T follicular helper cell (primary cell): ENCODE measurements at regions not wholly inside any gene's neighbourhood (a gene's known extent, or its start where the extent isn't known, plus 50 kb on each side); places are given as distances from the start of the nearest gene placed in this dataset.

Experiments used
- DNase-seq: peaks from one replicate; pipeline ENCODE4 v3.0.0-alpha.2; 2020; ENCODE audit warnings: low read depth

DNA sequence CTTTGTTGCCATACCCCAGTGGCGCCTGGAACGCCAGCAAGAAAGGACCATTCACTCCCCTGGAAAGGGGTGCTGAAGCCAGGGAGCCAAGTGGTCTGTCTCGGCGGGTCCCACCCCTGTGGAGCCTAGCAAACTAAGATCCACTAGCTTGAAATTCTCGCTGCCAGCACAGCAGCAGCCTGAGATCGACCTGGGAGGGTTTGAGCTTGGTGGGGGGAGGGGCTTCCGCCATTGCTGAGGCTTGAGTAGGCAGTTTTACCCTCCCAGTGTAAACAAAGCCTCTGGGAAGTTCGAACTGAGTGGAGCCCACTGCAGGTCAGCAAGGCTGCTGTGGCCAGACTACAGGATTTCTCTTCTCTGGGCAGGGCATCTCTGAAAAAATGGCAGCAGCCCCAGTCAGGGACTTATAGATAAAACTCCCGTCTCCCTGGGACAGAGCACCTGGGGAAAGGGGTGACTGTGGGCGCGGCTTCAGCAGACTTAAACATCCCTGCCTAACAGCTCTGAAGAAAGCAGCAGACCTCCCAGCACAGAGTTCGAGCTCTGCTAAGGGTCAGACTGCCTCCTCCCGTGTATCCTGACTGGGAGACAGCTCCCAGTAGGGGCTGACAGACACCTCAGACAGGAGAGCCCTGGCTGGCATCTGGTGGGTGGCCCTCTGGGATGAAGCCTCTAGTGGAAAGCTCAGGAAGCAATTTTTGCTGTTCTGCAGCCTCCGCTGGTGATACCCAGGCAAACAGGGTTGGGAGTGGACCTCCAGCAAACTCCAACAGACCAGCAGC, 281.1 kb upstream of the SP4 start:
- no peak for DNase-seq

DNA sequence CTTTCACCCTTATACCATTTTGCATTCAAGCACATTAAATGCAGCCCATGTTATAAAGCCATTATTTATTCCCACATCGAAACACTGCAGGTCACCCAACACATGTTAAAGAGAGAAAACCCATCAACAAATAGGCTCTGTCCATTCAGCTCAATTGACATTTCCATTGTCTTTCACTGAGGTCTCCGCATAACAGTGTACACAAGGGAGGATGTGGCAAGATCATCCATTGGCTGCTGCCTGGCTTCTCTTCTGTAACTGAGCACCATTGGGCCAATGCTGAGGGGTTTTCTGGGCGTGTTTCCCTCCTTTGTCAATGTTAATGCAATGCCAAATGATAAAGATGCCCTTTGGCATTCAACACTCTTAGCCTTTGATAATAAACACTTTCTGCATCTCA, 278.1 kb upstream of the SP4 start:
- no peak for DNase-seq

DNA sequence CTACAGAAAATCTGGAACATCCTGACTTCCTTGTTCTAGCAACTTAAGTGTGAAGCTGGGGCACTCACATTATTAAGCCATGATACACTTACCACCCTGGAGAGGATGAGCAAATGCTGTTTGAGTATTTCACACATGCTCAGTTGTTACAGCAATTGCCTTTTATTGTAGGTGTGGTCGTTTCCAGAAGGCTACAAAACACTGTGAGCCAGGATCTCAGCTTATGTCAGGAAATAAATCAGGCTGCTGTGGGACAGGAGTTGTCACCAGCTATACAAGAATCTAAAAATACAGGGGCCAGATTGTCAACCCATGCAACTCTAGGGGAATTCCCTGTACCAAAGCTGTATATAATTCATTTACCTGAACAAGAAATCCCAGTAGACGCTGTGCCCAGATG, 273.3 kb upstream of the SP4 start:
- no peak for DNase-seq

GRCh38 chr7:21159506-21159905, 268.4 kb upstream of the SP4 start:
- no peak for DNase-seq

- DNase-seq = no peak
Measured at GRCh38 chr7:21160401-21160800, 267.5 kb upstream of the SP4 start.

DNA sequence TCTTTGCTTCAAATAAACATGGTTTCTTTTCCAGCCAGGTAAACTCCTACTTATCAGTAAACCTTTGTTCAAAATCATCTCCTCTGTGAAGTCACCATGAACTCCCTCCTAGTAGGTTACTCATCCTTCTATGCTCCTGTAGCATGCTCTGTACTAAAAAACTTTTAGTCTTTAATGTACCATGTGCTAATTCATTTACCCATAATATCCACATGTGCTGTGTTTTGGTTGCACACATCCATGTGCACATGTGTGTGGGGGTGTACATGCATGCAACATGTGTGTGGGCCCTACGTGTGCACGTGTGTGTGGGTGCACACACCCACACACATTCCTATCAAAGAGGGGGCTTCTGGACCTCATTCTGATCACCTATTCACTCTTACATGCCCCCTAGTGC, 259.9 kb upstream of the SP4 start:
- no peak for DNase-seq

- DNase-seq = no peak
Measured at GRCh38 chr7:21169667-21170580, 258.0 kb upstream of the SP4 start.

GRCh38 chr7:21172800-21173199, 255.1 kb upstream of the SP4 start:
- no peak for DNase-seq

GRCh38 chr7:21173436-21173835, 254.4 kb upstream of the SP4 start:
- DNase-seq = no peak

DNA sequence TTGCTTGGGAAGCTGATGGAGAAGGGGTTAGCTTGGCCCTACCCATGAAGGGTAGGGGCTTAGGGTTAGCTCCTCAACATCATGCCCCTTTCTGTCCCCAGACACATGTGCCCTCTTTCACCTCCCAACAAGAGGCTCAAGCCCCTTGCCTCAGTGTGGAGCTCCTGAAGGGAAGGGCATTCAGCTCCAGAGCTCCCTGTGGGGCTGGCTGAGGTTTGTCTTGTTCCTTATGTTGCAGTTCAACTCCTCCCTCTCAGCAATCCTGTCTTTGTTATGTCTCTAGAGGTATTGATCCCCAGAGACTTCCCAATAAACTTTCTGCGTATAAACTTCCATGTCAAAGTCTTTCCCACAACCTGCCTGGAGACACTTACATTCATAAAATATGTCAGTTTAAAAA, 252.2 kb upstream of the SP4 start:
- DNase-seq = no peak

DNA sequence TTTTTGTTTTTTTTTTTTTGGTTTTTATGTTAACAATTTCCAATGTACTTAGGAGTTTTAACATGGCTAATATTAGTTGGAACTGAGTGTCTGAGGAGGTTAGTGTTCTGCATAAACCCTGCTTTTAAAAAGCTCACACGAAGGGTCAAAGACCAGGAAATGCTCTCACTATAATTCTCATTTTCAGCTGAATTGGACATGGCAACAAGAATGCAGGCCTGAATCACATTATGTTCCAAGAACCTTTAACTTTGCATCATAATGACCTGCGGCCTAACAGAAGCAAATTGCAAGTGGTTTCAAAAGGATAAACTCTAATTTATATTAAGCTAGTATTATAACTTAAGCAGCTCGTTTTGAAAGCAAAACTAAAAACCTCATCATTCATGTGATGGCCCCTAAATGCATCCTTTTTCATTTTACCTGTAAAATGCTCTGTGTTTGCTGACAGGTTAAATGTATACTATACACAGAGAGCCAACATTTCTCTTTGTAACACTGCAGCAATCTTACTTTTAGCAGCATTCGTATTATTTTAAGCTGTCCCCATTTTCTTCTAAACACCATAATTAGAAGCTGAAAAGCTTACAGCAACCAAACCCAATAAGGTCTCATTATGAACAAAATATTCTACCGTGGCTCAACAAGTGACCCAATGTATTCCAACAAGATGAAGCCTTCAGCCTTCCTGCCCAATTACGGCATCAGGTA, 242.8 kb upstream of the SP4 start:
- DNase-seq = no peak

DNA sequence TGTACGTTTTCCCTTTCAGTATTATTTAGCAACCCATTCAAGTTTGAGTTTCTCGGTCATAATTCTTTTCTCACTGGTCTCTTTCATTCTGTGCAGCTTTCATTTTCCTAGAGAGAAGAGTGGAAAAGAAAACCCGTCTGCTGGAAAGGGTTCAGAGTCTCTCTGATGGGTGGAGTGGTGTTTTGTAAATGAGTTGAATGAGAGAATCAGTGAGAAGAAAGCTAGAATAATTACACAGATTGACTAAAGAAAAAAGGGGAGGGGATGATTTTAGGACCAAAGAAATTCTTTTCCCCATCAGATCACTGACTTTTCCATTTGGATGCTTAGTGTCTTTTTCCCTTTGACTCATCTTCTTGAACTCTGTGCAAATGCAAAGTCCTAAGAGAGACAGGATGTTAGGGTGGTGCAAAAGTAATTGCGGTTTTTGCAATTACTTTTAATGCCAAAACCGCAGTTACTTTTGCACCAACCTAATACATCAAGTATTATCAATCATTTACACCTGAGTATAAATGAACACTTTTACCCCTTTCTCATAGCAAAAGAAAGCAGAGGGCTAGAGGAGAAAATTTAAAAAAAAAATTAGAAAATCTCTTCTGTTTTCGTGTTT, 242.1 kb upstream of the SP4 start:
- DNase-seq = no peak

- no peak for DNase-seq
Measured at GRCh38 chr7:21191321-21192073, 236.4 kb upstream of the SP4 start.

- DNase-seq = no peak
Measured at GRCh38 chr7:21192657-21193056, 235.2 kb upstream of the SP4 start.

GRCh38 chr7:21193895-21194294, 234.0 kb upstream of the SP4 start:
- no peak for DNase-seq

DNA sequence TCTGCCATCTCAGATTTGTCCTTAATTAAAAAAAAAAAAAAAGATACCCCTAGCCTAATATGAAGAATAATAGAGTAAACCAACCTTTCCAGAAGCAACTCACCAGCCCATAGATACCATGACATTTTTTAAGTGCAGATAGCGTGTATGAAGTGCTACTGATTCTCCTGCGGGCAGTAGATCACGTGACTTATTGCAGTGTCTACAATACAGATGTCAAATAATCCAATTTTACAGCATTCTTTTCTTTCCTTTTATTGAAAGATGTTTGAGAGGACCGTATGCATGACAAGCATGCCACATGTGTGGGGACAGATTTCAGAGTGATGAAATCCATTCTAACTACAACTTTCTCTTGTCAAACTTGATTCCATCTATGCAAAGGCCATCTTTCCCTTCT, 232.9 kb upstream of the SP4 start:
- DNase-seq = no peak

GRCh38 chr7:21198921-21199320, 229.0 kb upstream of the SP4 start:
- DNase-seq = no peak

DNA sequence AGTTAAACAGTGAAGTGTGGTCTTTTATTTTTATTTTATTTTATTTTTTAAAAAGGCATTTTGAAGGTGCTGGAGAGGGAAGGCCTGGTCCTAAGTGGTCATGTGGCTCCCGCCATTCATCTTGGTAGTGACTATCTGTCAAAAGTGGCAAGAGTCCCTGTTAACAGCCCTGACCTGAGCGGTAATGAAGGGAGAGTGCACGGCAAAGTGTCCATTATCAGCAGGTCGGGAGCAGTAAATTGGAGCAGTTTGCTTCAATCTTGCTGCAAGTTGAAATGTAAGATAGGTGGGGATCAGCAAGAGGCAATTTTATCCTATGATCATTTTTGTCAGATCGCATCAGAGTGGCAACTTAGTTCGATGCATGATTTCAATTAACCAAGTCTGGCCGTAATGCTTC, 227.4 kb upstream of the SP4 start:
- DNase-seq = no peak

DNA sequence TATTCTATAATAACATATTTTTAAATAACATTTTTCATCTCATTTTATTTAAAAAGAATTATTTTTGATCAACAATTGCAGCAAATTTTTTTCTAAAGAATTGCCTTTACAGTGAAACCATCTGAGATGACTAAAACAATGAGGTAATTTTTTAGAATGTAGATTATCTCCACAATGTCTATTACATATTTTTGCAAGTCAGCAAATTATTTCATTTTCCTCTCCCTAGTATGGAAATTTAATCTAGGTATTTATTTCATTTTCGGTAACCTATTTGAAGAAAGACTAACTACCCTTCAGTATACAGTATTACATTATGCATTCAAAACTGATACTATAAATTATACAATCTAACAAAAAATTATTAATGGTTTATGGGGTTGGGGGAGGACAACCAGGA, 213.2 kb upstream of the SP4 start:
- DNase-seq = no peak

- no peak for DNase-seq
Measured at GRCh38 chr7:21215307-21215706, 212.6 kb upstream of the SP4 start.

GRCh38 chr7:21217365-21217764, 210.5 kb upstream of the SP4 start:
- DNase-seq = no peak
